HG02870 (cell line): ENCODE measurements at regions not wholly inside any gene's neighbourhood (a gene's known extent, or its start where the extent isn't known, plus 50 kb on each side); places are given as distances from the start of the nearest gene placed in this dataset.
"Not testable (repeated sequence)": the region's sequence is repeated elsewhere in the genome, so short reads cannot be mapped to it uniquely, and the experiment has no call there.

Experiments used
- ATAC-seq: cut with Tn5 transposase; IDR thresholded peaks from one replicate; pipeline ENCODE4 v1.9.1; 2021; ENCODE audit warnings: mild to moderate bottlenecking, moderate library complexity; ENCODE audit not compliant: unreplicated experiment

- ATAC-seq: no peak
These were observed 415.2 kb upstream of the MAGEB16 start for GRCh38 chrX:35382966-35383365.

DNA sequence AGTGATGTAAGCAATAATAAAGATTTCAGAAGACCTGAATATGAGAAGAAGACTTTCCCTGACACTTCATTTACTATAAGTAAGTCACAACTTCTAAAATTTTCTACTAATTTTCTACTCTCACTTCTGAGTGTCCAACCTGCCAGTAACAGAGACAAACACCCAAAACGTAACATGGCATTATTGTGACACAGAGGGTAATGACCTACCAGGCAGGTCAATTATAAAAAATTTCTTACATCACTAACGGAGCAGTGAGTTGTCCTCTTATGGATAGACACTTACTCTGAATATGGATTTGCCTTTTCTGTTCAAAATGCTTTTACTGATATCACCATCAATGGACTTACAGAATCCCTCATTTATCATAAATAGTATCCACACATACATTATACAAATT lies 405.9 kb upstream of the MAGEB16 start:
- ATAC-seq: no peak

- no peak for ATAC-seq
These were observed 391.8 kb upstream of the MAGEB16 start for GRCh38 chrX:35406386-35406785.

DNA sequence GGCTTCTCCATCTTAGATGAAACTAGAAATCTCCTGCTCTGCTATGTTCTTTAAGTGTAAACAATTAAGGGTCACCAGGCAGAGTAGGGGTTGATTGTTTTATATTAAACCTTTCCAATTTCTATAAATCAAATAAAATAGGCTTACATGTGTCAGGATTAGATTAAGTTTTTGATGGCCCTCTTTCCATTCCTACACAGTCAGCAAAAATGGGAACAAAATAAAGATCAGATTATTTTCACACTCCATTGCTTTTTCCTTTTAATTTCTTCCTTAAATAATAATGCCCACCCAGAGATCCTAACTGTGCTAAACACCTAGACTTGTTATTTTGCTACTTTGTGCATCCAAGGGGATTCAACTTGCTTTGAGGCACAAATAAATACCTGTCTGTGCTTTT lies 381.4 kb upstream of the MAGEB16 start:
- ATAC-seq: no peak

GRCh38 chrX:35432056-35432455 lies 366.1 kb upstream of the MAGEB16 start:
- ATAC-seq: no peak

- ATAC-seq: no peak
These were observed 359.0 kb upstream of the MAGEB16 start for GRCh38 chrX:35439034-35439660.

DNA sequence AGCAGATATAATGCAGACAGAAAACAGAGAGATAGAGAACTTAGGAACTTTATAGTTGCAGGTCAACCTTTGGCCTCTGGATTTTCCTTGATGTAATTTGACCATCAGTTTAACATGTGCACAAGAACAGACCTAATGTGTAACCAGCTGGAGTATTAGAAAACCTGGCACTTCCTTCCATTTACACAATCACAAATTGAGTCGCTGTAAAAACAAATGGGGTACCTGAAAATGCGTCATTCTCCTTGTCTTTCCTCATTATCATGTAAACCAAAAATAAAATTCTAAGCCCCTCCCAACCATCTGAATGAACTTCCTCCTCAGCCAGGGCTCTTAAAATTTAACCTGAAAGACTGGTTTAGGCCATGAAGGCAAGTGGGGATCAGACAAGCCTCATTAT lies 358.4 kb upstream of the MAGEB16 start:
- no peak for ATAC-seq

DNA sequence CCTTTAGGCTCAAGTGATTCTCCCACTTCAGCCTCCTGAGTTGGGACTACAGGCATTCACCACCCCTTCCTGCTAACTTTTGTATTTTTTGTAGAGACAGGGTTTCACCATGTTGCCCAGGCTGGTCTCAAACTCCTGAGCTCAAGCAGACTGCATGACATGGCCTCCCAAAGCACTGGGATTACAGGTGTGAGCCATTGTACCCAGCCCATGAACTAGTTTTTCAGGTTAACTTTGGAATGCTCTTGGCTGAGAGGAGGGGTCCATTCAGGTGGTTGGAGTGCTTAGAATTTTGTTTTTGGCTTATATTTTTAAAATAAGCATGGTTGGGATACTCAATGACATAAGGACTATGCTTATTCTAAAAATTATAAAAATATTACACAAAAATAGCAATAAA lies 355.7 kb upstream of the MAGEB16 start:
- ATAC-seq: no peak

- ATAC-seq: peak; percentile 58
These were observed 355.0 kb upstream of the MAGEB16 start for GRCh38 chrX:35443091-35443582.

DNA sequence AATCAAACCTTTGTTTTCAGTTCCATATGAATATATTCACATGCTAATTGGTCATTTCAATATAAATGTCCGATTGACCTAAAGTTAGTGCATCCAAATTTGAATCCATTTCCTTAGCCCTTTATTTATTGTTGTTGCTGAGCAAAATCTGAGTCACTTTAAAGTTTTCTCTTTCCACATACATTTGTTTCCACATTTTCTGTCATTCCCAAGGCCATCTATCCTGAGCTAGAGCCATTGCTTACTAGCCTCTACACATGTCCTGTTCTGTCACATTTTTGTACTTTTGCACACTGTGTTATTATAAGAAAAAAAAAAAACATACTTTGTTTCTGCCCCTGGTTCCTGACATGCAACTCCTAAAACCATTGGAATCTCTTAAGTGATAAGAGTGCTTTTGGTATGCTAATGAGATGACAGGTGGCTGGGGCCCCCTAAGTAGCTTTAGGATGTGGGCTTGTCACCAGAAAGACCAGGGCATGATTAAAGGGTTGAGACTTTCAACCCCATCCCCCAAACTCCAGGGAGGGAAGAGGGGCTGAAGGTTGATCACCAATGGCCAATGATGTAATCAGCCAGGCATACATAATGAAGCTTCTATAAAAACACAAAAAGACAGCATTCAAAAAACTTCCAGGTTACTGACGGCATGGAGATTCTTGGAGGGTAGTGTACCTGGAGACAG lies 353.3 kb upstream of the MAGEB16 start:
- ATAC-seq: no peak

GRCh38 chrX:35445912-35446311 lies 352.2 kb upstream of the MAGEB16 start:
- ATAC-seq: no peak

DNA sequence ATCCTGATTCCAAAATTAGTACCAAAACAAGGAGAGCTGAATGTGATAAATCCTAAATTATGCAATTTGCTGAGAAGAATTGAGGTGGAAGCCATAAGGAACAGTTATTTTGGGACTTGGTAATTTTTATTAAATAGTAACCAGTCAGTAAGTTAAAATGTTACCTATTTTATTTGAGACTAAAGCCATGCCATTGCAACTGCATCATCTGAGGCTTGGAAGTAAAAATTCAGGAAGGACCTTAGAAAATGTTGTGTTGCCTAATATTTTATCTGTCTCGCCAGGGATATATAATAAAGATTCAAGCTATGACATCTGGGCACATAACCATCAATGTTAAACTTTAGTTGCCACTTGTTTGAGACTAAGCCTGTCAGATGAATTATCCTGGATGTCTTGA lies 341.3 kb upstream of the MAGEB16 start:
- ATAC-seq: no peak

DNA sequence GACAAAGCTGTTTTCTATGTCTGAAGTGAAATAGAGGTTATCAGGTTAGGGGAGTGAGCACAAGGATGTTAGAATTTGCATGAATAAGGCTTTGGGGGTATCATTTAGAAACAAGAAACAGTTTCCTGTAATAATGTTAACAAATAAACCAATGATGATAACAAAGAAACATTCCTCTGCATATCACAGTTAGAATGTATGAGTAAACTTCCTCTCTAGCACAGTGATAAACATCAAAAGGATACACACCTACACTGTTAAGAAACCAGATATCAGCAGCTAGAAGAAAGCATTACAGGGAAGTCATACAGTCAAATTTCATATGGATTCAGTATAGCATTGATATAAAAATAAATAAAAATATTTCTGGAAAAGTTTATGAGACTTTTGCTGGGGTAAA lies 340.0 kb upstream of the MAGEB16 start:
- ATAC-seq: no peak

DNA sequence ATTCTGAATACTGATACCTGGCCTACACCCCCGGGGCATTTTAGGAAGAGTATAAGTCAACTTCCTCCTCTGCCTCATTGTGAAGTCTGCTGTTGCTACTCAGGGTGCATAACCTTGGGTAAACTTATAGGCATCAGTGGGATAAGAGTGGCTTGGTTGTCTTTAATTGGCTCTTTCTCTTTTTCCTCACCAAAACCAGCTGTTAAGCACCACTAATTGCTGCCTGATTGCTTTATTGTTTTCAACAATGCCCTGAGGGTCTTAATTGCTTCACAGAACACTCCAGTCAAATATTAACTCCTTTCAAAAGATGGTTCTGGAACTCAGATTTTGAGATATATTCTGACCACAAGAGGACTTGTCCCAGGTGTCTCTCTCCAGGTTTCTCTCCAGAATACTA lies 337.0 kb upstream of the MAGEB16 start:
- ATAC-seq: no peak

GRCh38 chrX:35496671-35497070 lies 301.5 kb upstream of the MAGEB16 start:
- not testable (repeated sequence) for ATAC-seq

DNA sequence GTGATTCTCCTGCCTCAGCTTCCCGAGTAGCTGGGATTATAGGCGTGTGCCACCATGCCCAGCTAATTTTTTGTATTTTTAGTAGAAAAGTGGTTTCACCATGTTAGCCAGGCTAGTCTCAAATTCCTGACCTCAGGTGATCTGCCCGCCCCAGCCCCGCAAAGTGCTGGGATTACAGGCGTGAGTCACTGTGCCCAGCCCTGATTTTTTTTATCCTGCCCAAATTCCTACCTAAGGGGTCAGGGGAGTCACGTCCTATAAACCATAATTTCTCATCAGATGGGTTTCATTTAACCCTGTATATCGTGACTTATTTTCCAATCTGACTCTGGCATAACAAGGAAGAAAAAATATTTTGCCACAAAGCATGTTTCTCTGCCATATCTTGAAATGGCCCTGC lies 300.7 kb upstream of the MAGEB16 start:
- ATAC-seq: not testable (repeated sequence)

GRCh38 chrX:35499071-35499862 lies 298.9 kb upstream of the MAGEB16 start:
- ATAC-seq: no peak

- no peak for ATAC-seq
These were observed 290.4 kb upstream of the MAGEB16 start for GRCh38 chrX:35507701-35508100.

DNA sequence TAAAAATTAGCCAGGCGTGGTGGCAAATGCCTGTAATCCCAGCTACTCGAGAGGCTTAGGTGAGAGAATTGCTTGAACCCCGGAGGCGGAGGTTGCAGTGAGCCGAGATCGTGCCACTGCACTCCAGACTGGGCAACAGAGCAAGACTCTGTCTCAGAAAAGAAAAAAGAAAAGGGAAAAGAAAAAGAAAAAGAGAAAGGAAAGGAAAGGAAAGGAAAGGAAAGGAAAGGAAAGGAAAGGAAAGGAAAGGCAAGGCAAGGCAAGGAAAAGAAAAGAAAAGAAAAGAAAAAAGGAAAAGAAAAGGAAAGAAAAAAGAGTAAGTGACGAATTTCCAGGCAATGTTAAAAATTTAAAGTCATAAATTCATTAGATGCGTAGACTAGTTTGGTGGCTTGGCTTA lies 250.1 kb upstream of the MAGEB16 start:
- not testable (repeated sequence) for ATAC-seq

DNA sequence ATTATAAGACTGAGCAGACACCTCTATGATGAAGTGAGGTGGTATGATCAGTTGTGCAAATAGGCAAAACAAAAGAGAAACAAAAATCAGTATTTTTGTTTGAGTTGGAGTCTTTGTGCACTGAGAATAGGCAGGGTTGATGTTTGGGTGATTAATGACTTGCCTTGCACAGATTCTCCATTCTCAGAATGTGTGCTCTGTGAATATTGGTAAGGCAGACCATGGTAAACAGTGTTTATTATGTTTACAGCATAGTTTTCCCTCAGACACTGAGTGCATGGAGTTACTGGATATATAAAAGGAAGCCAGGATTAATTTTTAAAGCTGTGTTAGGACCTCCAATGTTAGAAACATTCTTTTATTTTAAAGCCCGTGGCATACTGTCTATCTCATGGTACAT lies 240.2 kb upstream of the MAGEB16 start:
- ATAC-seq: no peak

- no peak for ATAC-seq
These were observed 236.2 kb upstream of the MAGEB16 start for GRCh38 chrX:35561985-35562384.

- no peak for ATAC-seq
These were observed 235.7 kb upstream of the MAGEB16 start for GRCh38 chrX:35562395-35562794.
